DMS53 treated with DMSO at 0.1 percent for 48 hours (cell line): ENCODE measurements at regions not wholly inside any gene's neighbourhood (a gene's known extent, or its start where the extent isn't known, plus 50 kb on each side); places are given as distances from the start of the nearest gene placed in this dataset.
A peak's percentile ranks its signal among the peaks of the same experiment; 100 is the strongest.

ENCODE experiments used
- DNase-seq: peaks from one replicate; lab custom pipeline; 2025; ENCODE audit not compliant: unreplicated experiment; lab: John Stamatoyannopoulos, UW

DNA sequence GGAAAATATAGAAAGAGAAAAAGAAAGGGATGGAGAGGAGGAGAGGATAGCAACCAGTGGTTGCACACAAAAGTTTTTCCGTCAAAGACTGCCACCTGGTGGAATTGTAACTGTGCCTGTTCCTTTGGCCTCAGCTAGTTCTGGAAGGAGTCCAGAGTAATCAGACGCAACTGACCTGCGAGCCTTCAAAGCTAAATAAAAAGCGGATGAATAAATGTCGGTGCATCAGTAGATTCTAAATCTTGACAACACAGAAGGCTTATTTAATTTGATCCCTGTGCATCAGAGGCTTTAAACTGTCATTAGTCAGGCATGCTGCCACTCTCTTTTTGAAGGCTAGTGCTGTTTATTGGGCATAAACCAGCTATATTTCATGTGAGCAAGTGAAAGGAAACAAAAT, 132.9 kb upstream of the ACO1 start:
- DNase-seq = peak; percentile 71

DNA sequence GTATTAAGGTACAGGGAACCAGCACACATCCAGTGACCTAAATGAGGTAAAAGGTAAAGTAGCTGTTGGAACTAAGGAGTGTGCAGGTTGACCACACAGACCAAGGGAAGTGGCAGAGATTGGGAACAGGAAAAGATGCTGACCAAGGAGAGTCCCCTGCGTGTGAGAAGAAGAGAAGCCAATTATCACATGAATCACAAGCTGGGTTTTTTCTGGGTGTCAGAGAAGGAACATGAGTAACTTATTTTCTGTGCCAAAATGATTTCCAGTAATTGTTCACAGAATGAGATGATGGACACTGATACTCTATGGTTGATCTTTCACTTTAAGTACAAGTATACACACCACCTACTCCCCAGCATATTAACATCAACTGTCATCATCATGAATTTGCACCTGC, 130.7 kb upstream of the ACO1 start:
- DNase-seq = no peak

DNA sequence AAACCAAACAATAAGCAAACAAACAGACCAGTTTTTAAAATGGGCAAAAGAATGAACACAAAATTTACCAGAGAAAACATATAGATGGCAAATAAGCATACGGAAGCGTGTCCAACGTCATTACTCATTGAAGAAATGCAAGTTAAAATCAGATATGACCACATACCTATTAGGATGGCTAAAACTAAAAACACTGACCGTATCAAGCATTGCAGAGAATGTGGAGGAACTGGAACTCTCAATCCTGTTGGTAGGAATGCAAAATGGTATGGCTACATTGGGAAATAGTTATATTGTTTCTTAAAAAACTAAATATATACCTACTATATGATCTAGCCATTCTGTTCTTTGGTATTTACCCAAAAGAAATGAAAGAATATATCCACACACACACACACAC, 129.4 kb upstream of the ACO1 start:
- DNase-seq = no peak

DNA sequence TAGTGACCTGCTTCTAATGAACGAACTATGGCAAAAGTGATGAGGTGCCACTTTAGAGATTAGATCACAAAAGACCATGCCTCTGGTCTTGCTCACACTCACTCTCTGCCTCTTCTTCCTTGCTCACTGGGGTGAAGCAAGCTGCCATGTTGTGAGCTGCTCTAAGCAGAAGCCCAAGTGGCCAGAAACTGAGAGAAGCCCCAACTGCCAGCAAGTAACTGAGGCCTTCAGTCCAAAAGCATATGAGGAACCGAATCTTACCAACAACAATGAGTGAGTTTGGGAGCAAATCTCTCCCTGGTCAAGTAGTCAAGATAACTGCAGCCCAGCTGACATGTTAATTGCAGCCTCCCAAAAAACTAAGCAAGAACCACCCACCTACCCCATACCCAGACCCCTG, 126.0 kb upstream of the ACO1 start:
- DNase-seq = no peak

DNA sequence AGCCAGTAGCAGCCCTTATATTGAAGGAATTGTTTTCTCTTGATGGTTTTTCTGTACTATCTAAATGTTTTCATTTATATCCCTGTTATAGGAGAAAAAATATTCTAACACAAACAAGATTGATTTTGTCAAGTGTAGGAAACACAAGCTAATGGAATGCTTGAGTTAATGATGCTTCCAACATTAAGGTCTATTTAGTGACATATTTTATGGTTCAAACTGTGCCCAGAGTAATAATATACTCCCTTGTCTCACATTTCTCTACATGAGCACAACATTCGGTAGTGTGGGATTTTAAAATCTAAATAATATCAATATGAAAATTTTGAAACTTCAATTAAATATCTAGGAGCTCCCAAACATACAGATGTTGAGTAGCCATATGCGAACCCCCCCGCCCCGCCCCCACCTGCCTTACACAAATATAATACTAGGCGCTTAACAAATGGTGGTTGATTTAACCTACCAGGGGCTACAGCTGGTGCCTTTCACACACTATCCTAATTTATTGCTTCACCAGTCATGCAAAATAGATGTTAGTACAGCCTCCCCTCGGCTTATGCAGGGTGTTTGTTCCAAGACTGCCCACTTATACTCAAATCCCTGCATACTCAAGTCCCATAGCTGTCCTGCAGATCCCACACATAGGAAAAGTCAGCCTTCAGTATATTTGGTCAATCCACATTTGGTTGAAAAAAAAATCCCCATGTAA, 124.1 kb upstream of the ACO1 start:
- DNase-seq = no peak

DNA sequence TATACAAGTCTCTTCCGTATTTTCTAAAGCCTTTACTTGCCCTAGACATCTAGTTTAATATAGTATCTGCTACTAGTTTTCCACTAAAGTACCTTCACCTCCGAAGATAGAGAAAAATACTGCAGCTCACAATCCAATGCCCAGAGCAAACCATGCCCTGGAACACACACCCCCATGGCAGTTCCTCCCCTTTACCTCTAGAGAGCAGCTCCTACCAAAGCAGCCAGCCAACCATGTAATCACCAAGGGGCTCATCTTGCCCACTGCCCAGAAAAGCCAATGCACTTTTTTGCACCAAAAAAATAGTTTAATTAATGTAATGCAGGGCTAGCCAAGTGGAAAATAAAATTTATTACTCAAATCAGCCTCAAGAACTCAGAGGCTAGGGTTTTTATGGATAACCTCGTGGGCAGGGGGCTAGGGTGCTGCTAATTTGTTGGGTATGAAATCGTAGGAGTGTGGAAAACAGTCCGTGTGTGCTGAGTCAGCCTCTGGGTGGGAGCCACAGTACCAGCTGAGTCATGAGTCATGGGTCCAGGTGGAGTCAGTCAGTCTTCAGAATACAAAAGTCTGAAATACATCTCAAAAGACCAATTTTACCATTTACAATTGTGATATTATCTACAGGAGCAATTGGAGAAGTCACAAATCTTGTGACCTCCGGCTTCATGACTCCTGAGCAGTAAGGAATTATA, 120.1 kb upstream of the ACO1 start:
- no peak for DNase-seq

DNA sequence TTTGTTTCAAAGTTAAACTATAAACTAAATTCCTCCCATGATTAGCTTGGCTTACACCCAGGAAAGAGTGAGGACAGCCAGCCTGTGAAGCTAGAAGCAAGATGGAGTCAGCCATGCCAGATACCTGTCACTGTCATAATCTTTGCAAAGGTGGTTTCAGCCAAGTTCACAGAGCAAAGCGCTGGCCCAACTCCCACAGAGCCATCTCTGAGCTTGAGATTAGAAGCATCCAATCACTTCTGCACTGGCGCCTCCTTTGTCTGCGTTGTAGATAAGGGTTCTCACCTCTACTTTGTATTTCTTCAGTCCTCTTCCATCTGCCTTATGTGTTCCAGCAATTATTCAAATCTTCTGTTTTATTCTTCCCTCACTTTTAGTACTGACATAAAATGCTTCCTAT, 119.4 kb upstream of the ACO1 start:
- DNase-seq = no peak

DNA sequence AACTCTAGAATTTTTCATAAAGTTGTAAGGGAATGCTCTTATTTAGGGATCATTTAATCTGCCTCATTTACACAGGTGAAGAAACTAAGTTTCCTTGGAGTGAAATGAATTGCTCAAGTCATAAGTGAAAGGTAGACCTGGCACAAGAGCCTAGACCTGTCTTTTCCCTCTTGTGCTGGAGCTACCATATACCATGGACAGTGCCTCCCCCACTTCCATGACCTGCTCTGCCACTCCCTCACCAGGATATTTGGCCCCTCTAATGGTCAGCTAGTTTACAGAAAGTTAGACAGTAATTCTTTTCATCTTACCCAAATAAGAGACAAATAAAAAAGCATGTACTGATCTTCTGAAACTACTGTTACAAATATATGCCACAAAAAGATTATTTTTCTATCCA, 105.5 kb upstream of the ACO1 start:
- DNase-seq = no peak

DNA sequence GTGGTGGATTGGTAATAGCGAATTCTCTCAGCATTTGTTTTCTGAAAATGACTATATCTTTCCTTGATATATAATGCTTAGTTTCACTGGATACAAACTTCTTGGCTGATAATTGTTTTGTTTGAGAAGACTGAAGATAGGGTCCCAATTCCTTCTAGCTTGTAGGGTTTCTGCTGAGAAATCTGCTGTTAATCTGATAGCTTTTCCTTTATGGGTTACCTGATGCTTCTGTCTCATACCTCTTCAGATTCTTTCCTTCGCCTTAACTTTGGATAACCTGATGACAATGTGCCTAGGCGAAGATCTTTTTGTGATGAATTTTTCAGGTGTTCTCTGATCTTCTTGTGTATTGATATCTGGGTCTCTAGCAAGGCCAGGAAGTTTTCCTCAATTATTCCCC, 94.7 kb upstream of the ACO1 start:
- DNase-seq = no peak

DNA sequence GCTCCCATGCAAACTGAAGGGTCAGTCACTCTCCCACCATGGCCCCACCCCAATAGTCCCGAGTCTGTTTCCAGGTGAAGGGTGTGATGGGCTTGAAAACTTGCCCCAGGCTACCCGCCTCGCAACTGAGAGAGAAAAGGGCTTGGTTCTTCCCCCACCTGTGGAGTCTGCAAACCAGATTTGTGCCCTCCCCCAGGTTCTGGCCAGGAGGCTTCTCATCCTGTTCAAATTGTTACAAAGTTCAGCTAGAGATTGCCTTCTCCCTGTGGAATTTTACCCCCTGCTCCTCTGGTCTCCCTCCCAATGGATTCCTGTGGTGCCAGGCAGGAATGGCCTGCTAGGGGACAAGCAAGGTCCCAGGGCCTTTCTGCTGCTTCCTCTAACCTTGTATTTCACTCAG, 93.1 kb upstream of the ACO1 start:
- DNase-seq = no peak

DNA sequence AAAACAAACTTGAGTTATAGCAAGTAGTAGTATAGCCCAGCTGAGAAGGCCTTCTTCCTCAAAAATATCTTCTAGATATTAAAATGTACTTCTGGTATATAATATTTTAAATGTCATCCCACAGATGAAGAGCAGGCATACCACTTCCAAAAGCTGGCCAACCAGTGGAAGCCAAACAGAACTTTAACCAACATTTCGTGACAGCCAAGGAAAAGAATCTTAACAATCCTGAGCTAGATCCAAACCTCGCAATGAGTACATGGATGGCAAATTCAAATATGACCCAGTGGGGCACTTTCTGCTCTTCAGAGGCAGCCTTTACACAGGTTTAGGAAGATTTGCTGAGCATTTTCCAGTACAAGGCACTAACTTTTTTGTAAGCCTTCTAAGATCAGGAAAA, 91.8 kb upstream of the ACO1 start:
- no peak for DNase-seq

DNA sequence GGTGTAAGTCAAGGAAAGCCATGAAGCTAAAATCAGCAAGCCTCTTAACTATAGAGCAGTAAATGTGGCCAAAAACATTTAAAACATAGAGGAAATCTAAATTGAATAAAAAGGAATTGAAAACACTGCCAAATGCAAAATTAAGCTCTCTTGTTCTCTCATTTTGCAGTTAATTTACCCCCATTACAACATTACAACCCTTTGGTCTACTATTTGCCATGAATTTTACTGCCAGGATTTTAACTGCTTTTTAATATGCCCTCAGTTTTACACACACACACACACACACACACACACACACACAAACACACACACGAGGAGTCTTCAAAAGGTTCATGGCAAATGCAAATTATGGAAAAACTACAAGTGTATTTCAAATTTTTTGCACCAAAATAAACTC, 91.4 kb upstream of the ACO1 start:
- DNase-seq = no peak

DNA sequence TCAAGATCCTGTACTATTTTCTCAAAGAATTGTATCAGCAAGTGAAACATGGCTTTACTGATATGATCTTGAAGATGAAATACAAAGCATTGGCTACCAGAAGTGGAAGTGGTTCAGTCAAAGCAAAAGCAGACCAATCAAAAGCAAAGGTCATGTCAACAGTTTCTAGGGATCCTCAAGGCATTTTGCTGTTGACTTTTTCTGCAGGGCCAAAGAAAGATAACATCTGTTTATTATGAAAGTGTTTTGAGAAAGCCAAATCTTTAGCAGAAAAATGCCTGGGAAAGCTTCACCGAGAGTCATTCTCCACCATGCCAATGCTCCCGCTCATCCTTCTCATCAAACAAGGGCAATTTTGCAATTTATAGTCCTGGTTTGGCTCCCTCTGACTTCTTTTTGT, 90.3 kb upstream of the ACO1 start:
- no peak for DNase-seq

DNA sequence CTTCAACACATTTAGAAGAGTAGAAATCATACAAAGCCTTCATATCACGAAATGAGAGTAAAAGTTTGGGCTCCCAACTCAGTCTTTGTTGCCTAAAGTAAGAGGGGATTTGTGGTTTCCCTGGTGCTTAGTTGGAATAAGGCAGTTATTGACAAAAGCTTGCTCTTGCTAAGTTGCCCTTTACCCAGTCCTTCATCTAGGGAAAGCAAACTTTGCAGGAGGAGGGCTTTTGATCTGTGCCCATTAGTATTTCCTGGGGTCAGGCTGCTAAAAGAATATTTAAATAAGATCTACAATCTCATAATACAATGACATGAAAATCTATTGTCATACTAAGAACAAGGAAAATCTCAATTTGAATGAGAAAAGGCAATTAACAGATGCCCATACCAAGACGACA, 84.1 kb upstream of the ACO1 start:
- no peak for DNase-seq

DNA sequence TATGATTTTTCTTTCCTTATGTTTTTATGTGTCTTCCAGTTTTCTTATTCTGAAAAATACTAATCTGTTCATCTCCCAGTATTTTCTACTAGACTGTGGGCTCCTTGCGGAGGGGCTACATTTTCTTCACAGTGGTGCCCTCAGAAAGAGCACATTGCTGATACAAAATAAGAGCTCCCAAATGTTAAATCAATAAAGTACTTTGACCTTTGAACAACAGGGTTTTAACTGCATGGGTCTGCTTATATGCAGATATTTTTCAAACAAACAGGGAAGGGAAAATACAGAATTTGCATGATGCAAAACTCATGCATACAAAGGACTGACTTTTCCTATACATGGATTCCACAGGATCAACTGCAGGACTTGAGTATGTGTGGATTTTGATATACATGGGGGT, 79.9 kb upstream of the ACO1 start:
- no peak for DNase-seq

DNA sequence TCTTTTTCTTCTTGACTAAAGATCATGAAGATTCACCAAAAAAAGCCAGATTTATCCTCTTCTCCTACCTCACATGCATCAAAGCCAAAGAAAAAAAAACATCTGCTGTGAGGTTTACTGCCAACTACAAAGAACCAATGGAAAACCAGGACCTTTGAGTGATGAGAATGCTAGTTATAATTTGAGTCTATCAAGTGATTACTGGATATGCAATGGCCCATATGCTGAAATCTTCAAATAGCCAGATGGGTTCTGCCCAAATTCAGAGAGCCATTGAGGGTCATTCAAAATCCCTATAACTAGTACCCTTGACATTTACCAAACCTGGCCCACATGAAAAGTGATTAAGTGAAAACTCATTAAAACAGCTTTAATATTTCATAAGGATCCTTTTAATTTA, 78.4 kb upstream of the ACO1 start:
- no peak for DNase-seq

DNA sequence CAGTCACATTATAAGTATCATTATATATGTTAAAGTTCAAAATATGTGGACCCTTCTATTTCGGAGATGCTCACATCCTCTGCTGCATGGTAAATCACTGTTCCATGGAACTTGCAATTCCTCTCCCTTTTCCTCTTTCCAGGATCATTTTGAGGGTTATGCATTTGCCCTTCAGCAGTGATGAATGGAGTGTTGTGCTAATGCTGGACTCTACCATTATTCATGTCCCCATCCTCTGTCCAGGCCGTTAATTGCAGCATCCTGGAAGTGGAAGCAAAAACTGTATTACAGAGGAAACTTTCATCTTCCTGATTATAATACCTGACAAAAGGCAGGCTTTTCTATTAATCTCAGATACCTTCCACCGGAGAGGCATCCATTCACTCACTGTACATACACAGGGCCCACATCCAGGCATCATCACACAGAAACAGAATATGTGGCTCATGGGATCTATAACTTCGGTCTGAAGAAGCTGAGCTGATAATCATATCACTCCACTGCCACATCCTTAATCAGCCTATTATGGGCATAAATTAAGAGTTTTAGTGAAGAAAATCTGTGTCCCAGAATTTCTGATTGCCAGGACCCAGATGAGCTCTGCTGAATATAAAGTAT, 65.0 kb upstream of the ACO1 start:
- DNase-seq = no peak

DNA sequence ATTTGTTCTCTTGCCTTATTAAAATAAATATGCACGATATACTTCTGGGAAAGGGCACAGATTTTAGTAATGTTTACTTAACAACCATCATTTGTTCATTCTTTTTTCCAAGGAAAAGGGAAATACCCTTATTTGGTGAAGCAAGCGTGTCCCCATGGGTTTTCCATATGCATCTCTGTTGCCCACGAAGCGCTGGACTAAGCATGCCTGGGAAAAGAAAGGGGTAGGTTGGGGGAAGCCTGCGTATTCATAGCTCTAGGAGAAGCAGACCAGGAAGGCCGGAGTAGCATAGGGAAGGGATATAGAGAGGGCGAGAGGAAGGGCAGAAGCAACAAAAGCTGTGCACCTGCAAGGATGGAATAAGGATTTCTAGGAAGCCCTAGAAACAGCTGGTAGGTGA, 61.8 kb upstream of the ACO1 start:
- DNase-seq = no peak

DNA sequence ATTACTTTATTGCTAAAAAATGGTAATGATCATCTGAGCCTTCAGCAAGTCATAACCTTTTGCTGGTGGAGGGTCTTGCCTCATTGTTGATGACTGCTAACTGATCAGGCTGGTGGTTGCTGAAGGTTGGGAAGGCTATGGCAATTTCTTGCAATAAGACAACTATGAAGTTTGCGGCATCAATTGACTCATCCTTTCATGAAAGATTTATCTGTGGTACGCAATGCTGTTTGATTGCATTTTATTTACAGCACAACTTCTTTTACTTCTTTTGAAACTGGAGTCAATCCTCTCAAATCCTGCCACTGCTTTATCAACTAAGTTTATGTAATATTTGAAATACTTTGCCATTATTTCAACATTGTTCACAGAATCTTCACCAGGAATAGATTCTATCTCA, 58.3 kb upstream of the ACO1 start:
- DNase-seq = no peak

DNA sequence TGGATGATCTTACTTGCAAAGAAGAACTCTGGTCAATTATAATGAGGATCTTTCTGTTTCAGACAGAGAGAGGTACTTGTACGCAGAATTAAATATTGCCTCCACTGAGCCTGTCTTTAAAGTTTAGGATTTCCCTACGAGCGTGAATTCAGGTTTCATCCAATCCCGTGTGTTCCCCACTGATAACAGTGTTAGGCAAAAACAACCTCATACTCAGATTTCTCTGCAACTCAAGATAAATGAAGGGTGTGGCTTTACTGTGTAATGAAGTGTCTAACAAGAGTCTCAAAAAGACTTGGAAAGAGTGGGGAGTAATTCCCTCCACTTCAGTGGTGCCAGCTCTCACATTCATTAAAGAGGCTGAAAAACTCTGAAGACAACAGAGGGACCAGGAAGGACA, 53.2 kb upstream of the ACO1 start:
- DNase-seq = no peak

DNA sequence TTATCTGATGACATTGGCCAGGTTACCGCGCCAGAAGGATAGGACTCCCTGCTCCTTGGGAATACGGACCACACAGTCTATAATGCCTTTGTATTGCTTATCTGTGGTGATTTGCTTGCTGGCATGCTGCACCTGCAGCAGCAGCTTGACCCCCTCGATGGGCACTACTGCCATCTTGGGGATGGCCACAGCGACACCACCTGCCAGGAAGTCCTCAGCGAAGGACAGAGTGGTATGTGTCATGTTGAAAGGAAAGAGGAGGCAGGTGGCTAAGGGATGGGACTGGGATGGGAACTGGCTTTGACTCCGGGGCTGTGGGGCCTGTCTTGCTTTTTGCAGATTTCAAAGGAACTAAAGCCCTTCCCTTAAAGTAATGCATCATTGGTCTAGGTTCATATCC, 50.3 kb upstream of the ACO1 start:
- DNase-seq = no peak
